Neural progenitor cell (in vitro differentiated cells): ENCODE measurements at regions not wholly inside any gene's neighbourhood (a gene's known extent, or its start where the extent isn't known, plus 50 kb on each side); places are given as distances from the start of the nearest gene placed in this dataset.

ENCODE experiments used
- CTCF ChIP-seq: fragments of 200-600 bp; sonication (generic); IDR thresholded peaks from 2 replicates; pipeline ENCODE4 v1.5.1; 2017; ENCODE audit warnings: antibody characterized with exemption, mild to moderate bottlenecking
- EZH2 ChIP-seq: fragments of 200-600 bp; sonication (generic); IDR thresholded peaks from 2 replicates; pipeline ENCODE4 v1.6.1; 2017; ENCODE audit warnings: antibody characterized with exemption, mild to moderate bottlenecking, moderate library complexity

GRCh38 chr21:16870103-16870502 lies 642.7 kb upstream of the CXADR start:
- TF ChIP-seq CTCF (no peak), EZH2 (no peak)
